Non-pigmented ciliary epithelial cell (primary cell): ENCODE measurements at regions not wholly inside any gene's neighbourhood (a gene's known extent, or its start where the extent isn't known, plus 50 kb on each side); places are given as distances from the start of the nearest gene placed in this dataset.
"Not testable (repeated sequence)": the region's sequence is repeated elsewhere in the genome, so short reads cannot be mapped to it uniquely, and the experiment has no call there.

Source experiments
- DNase-seq: peaks from one replicate; pipeline ENCODE4 v3.0.0-alpha.2; 2010; ENCODE audit warnings: low read depth

GRCh38 chr6:167690167-167690922 lies 136.4 kb upstream of the AFDN start:
- DNase-seq: not testable (repeated sequence)

GRCh38 chr6:167690931-167691330 lies 135.8 kb upstream of the AFDN start:
- no peak for DNase-seq

- no peak for DNase-seq
Measured at GRCh38 chr6:167691533-167692312, 135.0 kb upstream of the AFDN start.

GRCh38 chr6:167693478-167693877 lies 133.2 kb upstream of the AFDN start:
- not testable (repeated sequence) for DNase-seq

GRCh38 chr6:167695831-167696230 lies 130.9 kb upstream of the AFDN start:
- DNase-seq: no peak

GRCh38 chr6:167696296-167696695 lies 130.4 kb upstream of the AFDN start:
- DNase-seq: no peak

- no peak for DNase-seq
Measured at GRCh38 chr6:167697316-167697715, 129.4 kb upstream of the AFDN start.

- no peak for DNase-seq
Measured at GRCh38 chr6:167698540-167698939, 128.2 kb upstream of the AFDN start.

- DNase-seq: no peak
Measured at GRCh38 chr6:167699141-167699931, 127.4 kb upstream of the AFDN start.

GRCh38 chr6:167700199-167700598 lies 126.5 kb upstream of the AFDN start:
- DNase-seq: no peak

GRCh38 chr6:167701010-167701409 lies 125.7 kb upstream of the AFDN start:
- DNase-seq: no peak

- DNase-seq: no peak
Measured at GRCh38 chr6:167702241-167702827, 124.4 kb upstream of the AFDN start.

- DNase-seq: no peak
Measured at GRCh38 chr6:167703347-167703746, 123.4 kb upstream of the AFDN start.

GRCh38 chr6:167703781-167704180 lies 122.9 kb upstream of the AFDN start:
- DNase-seq: no peak

- no peak for DNase-seq
Measured at GRCh38 chr6:167704396-167704901, 122.3 kb upstream of the AFDN start.

GRCh38 chr6:167705211-167705750 lies 121.4 kb upstream of the AFDN start:
- no peak for DNase-seq

- DNase-seq: no peak
Measured at GRCh38 chr6:167706313-167707109, 120.2 kb upstream of the AFDN start.

- no peak for DNase-seq
Measured at GRCh38 chr6:167707686-167708500, 118.8 kb upstream of the AFDN start.

- DNase-seq: no peak
Measured at GRCh38 chr6:167708501-167709094, 118.1 kb upstream of the AFDN start.

GRCh38 chr6:167709196-167709595 lies 117.5 kb upstream of the AFDN start:
- DNase-seq: no peak
